K562 (cell line): ENCODE measurements at regions not wholly inside any gene's neighbourhood (a gene's known extent, or its start where the extent isn't known, plus 50 kb on each side); places are given as distances from the start of the nearest gene placed in this dataset.

ENCODE experiments used
- ATAC-seq: fragments of 200-7000 bp; cut with Tn5 transposase; 3 replicates; pipeline ENCODE4 v1.9.1; 2020; ENCODE audit warnings: moderate library complexity
- BruUV-seq: library from RNA; stranded (reverse); fragments of 400-500 nt; replicated peaks from 2 replicates; lab custom pipeline; 2021; lab: Mats Ljungman, UMichigan
- CTCF ChIA-PET: fragments of 300-600 bp; formaldehyde crosslinking; extraction: SDS; loops from one replicate; lab custom pipeline; 2021; ENCODE audit warnings: low intra/inter-chr PET ratio; lab: Yijun Ruan, JAX
- POLR2A ChIA-PET: fragments of 300-600, 350-650 bp; sonication (Branson Sonifier 250); formaldehyde crosslinking; extraction: SDS; loops from one replicate; lab custom pipeline; 2021; ENCODE audit warnings: antibody characterized with exemption, inconsistent platforms; lab: Yijun Ruan, JAX
- DNase-seq, 4 experiments: peaks; one replicate each; pipeline versions ENCODE4 v3.0.0 to v3.0.0-alpha.2; 2011 to 2018; ENCODE audit warnings: low spot score in 3 of 4, mixed read lengths in 3 of 4; ENCODE audit errors: extremely low read depth in 1 of 4
- FAIRE-seq: peaks from 2 replicates; lab custom pipeline; 2011; peaks lifted over from hg19 to GRCh38; lab: Jason Lieb, UNC
- H2AFZ ChIP-seq: 2 replicates; pipeline ENCODE4 v1.6.0; 2011; ENCODE audit warnings: low read depth, low read length, control low read depth, inconsistent platforms
- H3K27ac ChIP-seq: fragments of 200-600 bp; 3 replicates; pipeline ENCODE4 v1.8.0; 2011; ENCODE audit warnings: low read depth, mild to moderate bottlenecking, control low read depth, inconsistent platforms, low read length, moderate library complexity, mixed read lengths; ENCODE audit errors: extremely low read depth
- H3K27me3 ChIP-seq, 2 experiments: fragments of 300-600 bp in 1 of 2; 2 replicates in 1 of 2; 3 replicates in 1 of 2; pipeline versions ENCODE4 v1.6.0 to v1.8.0; 2011; ENCODE audit warnings: inconsistent platforms in 2 of 2, low read length in 2 of 2, mild to moderate bottlenecking in 1 of 2, mixed read lengths in 1 of 2, moderate library complexity in 1 of 2; ENCODE audit not compliant: control insufficient read depth in 2 of 2, insufficient read depth in 2 of 2
- H3K36me3 ChIP-seq: fragments of 300-600 bp; 3 replicates; pipeline ENCODE4 v1.8.0; 2011; ENCODE audit warnings: mild to moderate bottlenecking, low read length, inconsistent platforms; ENCODE audit not compliant: control insufficient read depth, insufficient read depth
- H3K4me1 ChIP-seq, 2 experiments: fragments of 200-600 bp in 1 of 2; replicated peaks in 1 of 2; 2 replicates in 1 of 2; 3 replicates in 1 of 2; pipeline versions ENCODE4 v1.5.1 to v1.8.0; 2011; ENCODE audit warnings: inconsistent platforms in 2 of 2, low read length in 2 of 2, mild to moderate bottlenecking in 1 of 2, mixed read lengths in 1 of 2, moderate library complexity in 1 of 2; ENCODE audit not compliant: control insufficient read depth in 2 of 2, insufficient read depth in 2 of 2
- H3K4me2 ChIP-seq: 2 replicates; pipeline ENCODE4 v1.6.1; 2011; ENCODE audit warnings: low read length, control low read depth, inconsistent platforms, mixed read lengths; ENCODE audit not compliant: insufficient read depth
- H3K4me3 ChIP-seq: fragments of 200-600 bp; sonication (generic), shearing (Covaris generic); 2 replicates; pipeline ENCODE4 v1.5.1; 2016; ENCODE audit warnings: control low read depth, inconsistent platforms
- H3K79me2 ChIP-seq: fragments of 200-600 bp; 3 replicates; pipeline ENCODE4 v1.8.0; 2011; ENCODE audit warnings: low read length, inconsistent platforms; ENCODE audit not compliant: control insufficient read depth, insufficient read depth
- H3K9ac ChIP-seq, 2 experiments: 2 replicates each; pipeline versions ENCODE4 v1.6.0 to v1.6.1; 2011; ENCODE audit warnings: low read depth in 2 of 2, low read length in 2 of 2, control low read depth in 1 of 2, inconsistent platforms in 1 of 2, mild to moderate bottlenecking in 1 of 2, mixed read lengths in 1 of 2; ENCODE audit not compliant: insufficient read depth in 1 of 2
- H3K9me1 ChIP-seq: one replicate; pipeline ENCODE4 v1.6.0; 2011; ENCODE audit warnings: inconsistent platforms, mild to moderate bottlenecking, low read length, moderate library complexity; ENCODE audit not compliant: control insufficient read depth, insufficient read depth
- H3K9me3 ChIP-seq: replicated peaks from 2 replicates; pipeline ENCODE4 v1.5.1; 2011; ENCODE audit warnings: low read depth, low read length, inconsistent platforms; ENCODE audit not compliant: control insufficient read depth, insufficient read depth
- H4K20me1 ChIP-seq: replicated peaks from 2 replicates; pipeline ENCODE4 v1.6.1; 2011; ENCODE audit warnings: low read length, inconsistent platforms, mixed read lengths; ENCODE audit not compliant: control insufficient read depth, insufficient read depth
- ARID2 ChIP-seq: fragments of 450-650 bp; IDR thresholded peaks from 2 replicates; pipeline ENCODE4 v1.6.1; 2017; ENCODE audit warnings: antibody characterized with exemption, mild to moderate bottlenecking
- CC2D1A ChIP-seq: fragments of 450-650 bp; IDR thresholded peaks from 2 replicates; pipeline ENCODE4 v1.6.1; 2017; ENCODE audit warnings: mild to moderate bottlenecking
- ELF1 ChIP-seq: fragments of 200-800 bp; sonication (Bioruptor generic); IDR thresholded peaks from 2 replicates; pipeline ENCODE4 v1.6.1; 2016; ENCODE audit warnings: missing genetic modification characterization, missing compliant biosample characterization
- MEF2D ChIP-seq: conservative IDR thresholded peaks from 2 replicates; pipeline ENCODE4 v1.6.1; 2016; ENCODE audit warnings: low read depth, missing genetic modification characterization, missing compliant biosample characterization
- NFIC ChIP-seq: fragments of 450-650 bp; IDR thresholded peaks from 2 replicates; pipeline ENCODE4 v1.6.1; 2017; ENCODE audit warnings: mild to moderate bottlenecking, inconsistent platforms
- PCBP2 ChIP-seq: fragments of 200-400 bp; formaldehyde crosslinking; IDR thresholded peaks from 2 replicates; pipeline ENCODE4 v1.6.1; 2018; ENCODE audit warnings: low read length, low read depth, mild to moderate bottlenecking, moderate library complexity; ENCODE audit not compliant: poor library complexity, severe bottlenecking
- PTBP1 ChIP-seq: fragments of 200-400 bp; formaldehyde crosslinking; IDR thresholded peaks from 2 replicates; pipeline ENCODE4 v1.6.1; 2017; ENCODE audit warnings: low read depth, low read length
- RAD21 ChIP-seq, 2 experiments: fragments of 250-450 bp in 1 of 2; fragments of 450-650 bp in 1 of 2; sonication (Bioruptor Pico) in 1 of 2; formaldehyde crosslinking in 1 of 2; IDR thresholded peaks in 1 of 2; conservative IDR thresholded peaks in 1 of 2; 2 replicates each; pipeline versions ENCODE4 v1.4.0 to v1.8.0; 2020 to 2022; ENCODE audit warnings: mild to moderate bottlenecking in 2 of 2, moderate library complexity in 1 of 2
- SIN3A ChIP-seq, 2 experiments: fragments of 150-350 bp in 1 of 2; IDR thresholded peaks; 2 replicates each; pipeline ENCODE4 v1.6.1; 2011 to 2016; ENCODE audit warnings: borderline replicate concordance in 2 of 2, low read depth in 2 of 2, low read length in 2 of 2, mild to moderate bottlenecking in 2 of 2, moderate library complexity in 2 of 2; ENCODE audit not compliant: control insufficient read depth in 1 of 2
- SMAD4 ChIP-seq: fragments of 250-450 bp; sonication (Bioruptor Pico); conservative IDR thresholded peaks from 2 replicates; pipeline ENCODE4 v1.8.0; 2021; ENCODE audit warnings: inconsistent platforms, mild to moderate bottlenecking, moderate library complexity
- SP1 ChIP-seq: sonication (generic); formaldehyde crosslinking; IDR thresholded peaks from 2 replicates; pipeline ENCODE4 v1.8.1; 2022; ENCODE audit warnings: mild to moderate bottlenecking, missing genetic modification reagents
- XRCC5 ChIP-seq: fragments of 200-400 bp; formaldehyde crosslinking; IDR thresholded peaks from 2 replicates; pipeline ENCODE4 v1.6.1; 2017; ENCODE audit warnings: low read depth, mild to moderate bottlenecking, low read length
- ZNF263 ChIP-seq: sonication (generic); formaldehyde crosslinking; IDR thresholded peaks from 2 replicates; pipeline ENCODE4 v1.8.0; 2022; ENCODE audit warnings: mild to moderate bottlenecking, missing genetic modification reagents, borderline replicate concordance
- ZNF384 ChIP-seq: IDR thresholded peaks from 2 replicates; pipeline ENCODE4 v1.6.1; 2012; ENCODE audit warnings: low read depth, low read length, improper control_type of control experiment
- ZNF398 ChIP-seq: fragments of 250-450 bp; sonication (Bioruptor Pico); IDR thresholded peaks from 2 replicates; pipeline ENCODE4 v1.8.0; 2021; ENCODE audit warnings: moderate library complexity, mild to moderate bottlenecking, inconsistent platforms
- ZNF551 ChIP-seq: fragments of 250-450 bp; sonication (Bioruptor Pico); IDR thresholded peaks from 2 replicates; pipeline ENCODE4 v1.5.0; 2021; ENCODE audit warnings: mild to moderate bottlenecking, moderate library complexity
- WGBS: fragments of 100-300 bp; shearing (Covaris generic); methylation state at CpG from one replicate; pipeline ENCODE4 v1.1.6; 2016; ENCODE audit warnings: low coverage, mixed read lengths; ENCODE audit not compliant: insufficient coverage; ENCODE audit errors: missing lambda C conversion rate; 5-methylcytosine and 5-hydroxymethylcytosine counted together
- in situ Hi-C: fragments of 300-500 bp; cut with MboI; formaldehyde crosslinking; loops from 4 replicates; pipeline ENCODE4 v1.15.0; 2018; ENCODE audit warnings: inconsistent platforms, mixed read lengths
- intact Hi-C: fragments of 100-400 bp; cut with micrococcal nuclease; formaldehyde crosslinking; loops from 2 replicates; pipeline ENCODE4 v1.14.2; 2022

GRCh38 chr15:87753539-87753938, 503.0 kb downstream of the NTRK3 start (continued):
- TF ChIP-seq ZNF263 (CRISPR knock-in tag) (0 out of 2 replicates have a peak, but pooled peaks have one; percentile 16), ZNF384 (peak; percentile 66; the same call in 1 of the 2 replicates), ELF1 (tag) (peak; percentile 63; the same call in 1 of the 2 replicates), CC2D1A (no peak), PTBP1 (no peak), SP1 (CRISPR knock-in tag) (no peak), SIN3A (IDR thresholded peaks at IDR 0.05; ENCODE audit: borderline replicate concordance in 2 of 2, control insufficient read depth in 1 of 2, low read depth in 2 of 2, low read length in 2 of 2) (no peak), PCBP2 (no peak), ARID2 (no peak), SMAD4 (CRISPR knock-in tag) (no peak), RAD21 (CRISPR knock-in tag; conservative IDR thresholded peaks at IDR 0.05 in 1 of 2, IDR thresholded peaks at IDR 0.05 in 1 of 2) (peak in 1 of 2 experiments; percentile 68; a peak in 3 of 4 replicates)

GRCh38 chr15:87752250-87752951, 504.1 kb downstream of the NTRK3 start:
- FAIRE-seq (peak; percentile 15), ATAC-seq (no peak; the same call in 1 of the 3 replicates), DNase-seq (no peak)
- no peaks in the 10 kb centered on the region for H3K9me3 ChIP-seq
- no peak overlapping the region for H3K9ac ChIP-seq
- no TSS peak for BruUV-seq
- no peaks in the 10 kb centered on the region for H4K20me1 ChIP-seq
- no peak overlapping the region for H3K4me2 ChIP-seq
- TF ChIP-seq MEF2D (tag) (no peak), ZNF551 (CRISPR knock-in tag) (no peak), NFIC (peak; percentile 36), XRCC5 (no peak), ZNF398 (no peak)
- WGBS, result 11% methylated on average over 5 of the region's 5 CpGs
- H3K4me1 ChIP-seq, result peaks cover 3 to 18% of the 10 kb centered on the region in 2 experiments; a peak in 3 of 5 replicates
- H3K27ac ChIP-seq, result no peak overlapping the region
- no peaks in the 10 kb centered on the region for H3K27me3 ChIP-seq
- H2AFZ ChIP-seq, result peak overlapping the region; percentile 43; the same call in 1 of the 2 replicates
- POLR2A ChIA-PET, result no interaction called here
- intact Hi-C loops, result loop anchor here (5.0 kb wide), 2 partner anchors 130 to 145 kb away; no protein-coding TSS in a partner anchor
- in situ Hi-C loops, result no loop called here
- no peak overlapping the region for H3K4me3 ChIP-seq
- H3K9me1 ChIP-seq, result no peaks in the 10 kb centered on the region
- CTCF ChIA-PET, result no interaction called here
- no peaks in the 10 kb centered on the region for H3K79me2 ChIP-seq
- no peaks in the 10 kb centered on the region for H3K36me3 ChIP-seq
